ENCODE measurements at regions not wholly inside any gene's neighbourhood (a gene's known extent, or its start where the extent isn't known, plus 50 kb on each side); places are given as distances from the start of the nearest gene placed in this dataset.

DNA sequence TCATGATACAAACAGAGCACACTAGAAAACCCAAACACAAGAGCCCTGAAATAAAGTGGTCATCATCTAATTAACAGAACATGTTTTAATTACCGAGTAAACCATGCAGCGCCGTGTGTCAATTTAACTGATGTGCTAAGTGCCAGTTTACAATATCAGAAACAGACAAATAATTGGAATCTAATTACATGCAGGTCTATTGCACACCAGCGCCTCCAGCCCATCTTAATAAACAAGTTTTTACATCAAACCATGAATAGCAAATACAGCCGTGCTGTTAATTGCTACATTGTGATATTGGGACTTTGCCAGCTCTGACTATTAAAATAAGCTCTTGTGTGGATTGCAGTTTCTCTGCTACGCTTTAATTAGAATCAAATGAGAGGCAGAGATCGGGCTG is 510.2 kb upstream of the MDFIC2 start:
- Histone ChIP-seq H3K4me3 (ENCODE audit: low read depth, low read length) (no peak overlapping the region), H3K36me3 (ENCODE audit: control insufficient read depth, insufficient read depth, low read length) (no peaks in the 10 kb centered on the region), H3K27me3 (ENCODE audit: control insufficient read depth, insufficient read depth, low read length) (no peaks in the 10 kb centered on the region)
- DNase-seq (ENCODE audit: low read depth) (no peak), FAIRE-seq (no peak)
- no peak for TF ChIP-seq CTCF (IDR thresholded peaks at IDR 0.05; ENCODE audit: insufficient read depth, low read length, severe bottlenecking)

DNA sequence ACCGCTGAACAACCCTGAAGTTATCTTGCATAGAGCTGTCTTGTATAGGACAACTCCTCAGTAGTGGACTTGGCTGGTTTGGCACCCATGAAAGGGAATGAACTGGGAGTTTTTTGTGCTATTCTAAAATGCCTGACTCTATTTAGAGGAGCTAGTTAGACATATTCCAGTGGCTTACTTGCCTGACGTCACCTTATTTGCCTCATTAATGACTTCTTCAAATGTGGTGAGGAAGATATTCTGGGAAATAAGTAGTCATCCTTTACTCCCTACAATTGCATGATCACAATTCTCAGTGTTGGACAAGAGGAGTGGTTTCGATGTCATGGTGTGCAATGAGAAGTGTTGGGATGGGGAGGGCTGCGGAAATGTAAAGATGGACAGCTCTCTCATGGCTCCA is 509.2 kb upstream of the MDFIC2 start:
- TF ChIP-seq CTCF (IDR thresholded peaks at IDR 0.05; ENCODE audit: insufficient read depth, low read length, severe bottlenecking): no peak
- H3K4me3 ChIP-seq (ENCODE audit: low read depth, low read length): no peak overlapping the region
- H3K27me3 ChIP-seq (ENCODE audit: control insufficient read depth, insufficient read depth, low read length): no peaks in the 10 kb centered on the region
- no peak for FAIRE-seq
- DNase-seq (ENCODE audit: low read depth): no peak
- H3K36me3 ChIP-seq (ENCODE audit: control insufficient read depth, insufficient read depth, low read length): no peaks in the 10 kb centered on the region

GRCh38 chr3:70820397-70820796 is 508.0 kb upstream of the MDFIC2 start:
- DNase-seq (ENCODE audit: low read depth) (no peak), FAIRE-seq (no peak)
- H3K27me3 ChIP-seq (ENCODE audit: control insufficient read depth, insufficient read depth, low read length): no peaks in the 10 kb centered on the region
- no peaks in the 10 kb centered on the region for H3K36me3 ChIP-seq (ENCODE audit: control insufficient read depth, insufficient read depth, low read length)
- TF ChIP-seq CTCF (IDR thresholded peaks at IDR 0.05; ENCODE audit: insufficient read depth, low read length, severe bottlenecking): no peak
- no peak overlapping the region for H3K4me3 ChIP-seq (ENCODE audit: low read depth, low read length)

GRCh38 chr3:70818145-70818544 is 505.7 kb upstream of the MDFIC2 start:
- peak; percentile 33 for DNase-seq (ENCODE audit: low read depth)
- FAIRE-seq: no peak
- no peaks in the 10 kb centered on the region for H3K27me3 ChIP-seq (ENCODE audit: control insufficient read depth, insufficient read depth, low read length)

DNA sequence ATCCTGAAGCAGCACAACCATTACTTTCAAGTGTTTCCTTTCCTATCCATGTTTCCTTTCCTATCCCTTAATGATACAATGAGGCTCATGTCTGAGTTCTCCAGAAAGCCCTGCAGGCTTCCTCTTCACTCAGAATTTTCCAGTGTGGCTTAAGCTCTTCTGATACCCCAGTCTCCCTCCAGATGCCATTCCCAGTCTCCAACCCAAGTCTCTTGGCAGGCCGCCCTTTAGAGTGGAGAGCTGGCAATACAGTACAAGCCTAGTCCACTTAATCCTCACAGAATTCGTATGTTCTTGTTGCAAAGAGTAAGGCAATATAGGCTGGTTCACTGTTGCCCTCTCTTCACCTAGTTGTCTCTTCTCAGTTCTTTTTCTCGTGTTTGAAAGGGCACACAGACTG is 503.9 kb upstream of the MDFIC2 start:
- no peak for FAIRE-seq
- no peak for TF ChIP-seq CTCF (IDR thresholded peaks at IDR 0.05; ENCODE audit: insufficient read depth, low read length, severe bottlenecking)

More at GRCh38 chr3:70818145-70818544, 505.7 kb upstream of the MDFIC2 start:
- Histone ChIP-seq H3K4me3 (ENCODE audit: low read depth, low read length) (no peak overlapping the region), H3K36me3 (ENCODE audit: control insufficient read depth, insufficient read depth, low read length) (no peaks in the 10 kb centered on the region)
- no peak for TF ChIP-seq CTCF (IDR thresholded peaks at IDR 0.05; ENCODE audit: insufficient read depth, low read length, severe bottlenecking)

GRCh38 chr3:70815817-70816216 is 503.4 kb upstream of the MDFIC2 start:
- no peaks in the 10 kb centered on the region for H3K36me3 ChIP-seq (ENCODE audit: control insufficient read depth, insufficient read depth, low read length)
- peak; percentile 87 for DNase-seq (ENCODE audit: low read depth)
- H3K4me3 ChIP-seq (ENCODE audit: low read depth, low read length): no peak overlapping the region
- FAIRE-seq: no peak
- TF ChIP-seq CTCF (IDR thresholded peaks at IDR 0.05; ENCODE audit: insufficient read depth, low read length, severe bottlenecking): no peak
- H3K27me3 ChIP-seq (ENCODE audit: control insufficient read depth, insufficient read depth, low read length): no peaks in the 10 kb centered on the region

More for the DNA sequence above, 503.9 kb upstream of the MDFIC2 start:
- Histone ChIP-seq H3K4me3 (ENCODE audit: low read depth, low read length) (no peak overlapping the region), H3K36me3 (ENCODE audit: control insufficient read depth, insufficient read depth, low read length) (no peaks in the 10 kb centered on the region), H3K27me3 (ENCODE audit: control insufficient read depth, insufficient read depth, low read length) (no peaks in the 10 kb centered on the region)
- DNase-seq (ENCODE audit: low read depth): no peak
